Caki2 (cell line): ENCODE measurements at regions not wholly inside any gene's neighbourhood (a gene's known extent, or its start where the extent isn't known, plus 50 kb on each side); places are given as distances from the start of the nearest gene placed in this dataset.
"Not testable (repeated sequence)": the region's sequence is repeated elsewhere in the genome, so short reads cannot be mapped to it uniquely, and the experiment has no call there.

ENCODE experiments used
- DNase-seq: peaks from one replicate; pipeline ENCODE4 v3.0.0-alpha.2; 2015; ENCODE audit warnings: low read depth
- in situ Hi-C: cut with HindIII; loops from 2 replicates; pipeline ENCODE4 v1.10.0; 2016; ENCODE audit warnings: low sequenced_read_pairs, low pct_unique_long_range_greater_than_20kb, mixed read lengths

DNA sequence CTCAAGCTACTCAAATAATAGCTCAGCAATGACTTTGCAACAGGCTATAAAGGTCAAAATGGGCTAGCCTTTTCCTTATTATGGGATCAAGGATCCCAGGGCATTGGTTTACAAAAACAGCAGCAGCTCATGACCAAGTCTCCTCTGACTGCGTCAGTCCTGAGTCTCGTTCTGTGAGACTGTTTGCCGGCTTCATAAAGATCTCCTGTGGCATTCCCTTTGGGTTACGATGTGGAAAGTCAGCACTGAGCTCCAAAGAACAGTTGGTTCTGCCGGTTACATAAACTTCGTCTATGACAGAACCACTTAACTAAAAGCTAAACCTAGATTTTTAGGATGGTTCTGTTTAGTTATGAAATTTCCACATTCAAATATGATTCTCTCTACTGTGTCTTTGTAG lies 674.9 kb downstream of the ZEB2 start:
- in situ Hi-C loops: no loop called here

DNA sequence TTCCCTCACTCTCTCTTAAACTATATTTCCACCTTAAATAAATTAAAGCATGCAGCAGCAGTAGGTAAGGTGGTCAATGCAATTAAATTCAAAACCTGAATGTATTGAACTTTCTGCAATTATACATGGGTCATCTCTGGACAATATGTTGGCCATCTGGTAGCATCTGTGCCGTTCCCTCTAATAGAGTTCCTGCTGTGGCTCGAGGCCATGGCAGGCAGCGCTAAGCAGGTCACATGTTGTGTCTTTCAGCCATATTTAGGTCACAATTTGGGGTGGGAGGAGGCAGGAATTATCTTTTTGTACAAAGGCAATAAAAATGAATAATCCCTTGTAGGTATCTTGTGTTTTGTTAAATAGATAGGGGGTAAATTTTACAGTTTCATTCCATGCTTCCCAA lies 676.2 kb downstream of the ZEB2 start:
- no peak for DNase-seq
- in situ Hi-C loops: no loop called here

More for the DNA sequence above, 674.9 kb downstream of the ZEB2 start:
- no peak for DNase-seq

DNA sequence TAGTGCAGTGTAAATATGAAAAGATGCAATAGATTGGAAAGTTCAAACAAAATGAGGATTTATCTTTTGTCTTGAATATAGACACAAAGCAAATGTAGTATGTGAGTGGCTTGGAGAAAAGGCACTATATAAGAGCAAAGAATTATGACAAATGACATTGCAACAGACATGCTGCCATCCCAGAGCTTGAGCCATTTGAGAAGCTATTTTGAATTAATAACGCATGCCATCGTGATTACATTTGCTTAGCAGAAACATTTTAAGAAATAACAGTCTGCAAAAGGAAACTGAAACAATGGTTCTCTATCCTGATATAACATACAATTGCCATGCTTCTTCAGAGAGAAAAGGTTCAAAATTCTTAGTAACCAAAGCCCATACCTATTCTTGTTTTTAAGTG lies 677.1 kb downstream of the ZEB2 start:
- DNase-seq: no peak
- in situ Hi-C loops: no loop called here

DNA sequence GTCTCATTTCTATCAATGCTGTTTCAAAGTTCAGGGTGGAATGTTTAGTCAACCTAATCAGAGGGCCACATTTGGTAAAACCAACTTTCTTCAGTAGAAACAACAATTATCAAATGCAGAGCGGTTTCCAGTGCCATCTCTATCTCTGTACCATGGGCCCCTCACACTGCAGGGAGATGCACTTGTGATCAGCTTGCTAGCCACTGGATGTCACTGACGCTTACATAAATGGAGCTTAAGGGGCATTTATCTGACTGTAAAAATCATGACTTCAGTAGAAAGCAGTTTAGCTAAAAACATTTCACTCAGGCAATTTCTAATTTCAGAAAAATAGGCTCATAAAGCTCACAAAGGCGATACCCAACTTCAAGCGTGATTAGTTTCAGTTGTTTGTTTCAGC lies 678.0 kb downstream of the ZEB2 start:
- in situ Hi-C loops: no loop called here
- DNase-seq: no peak

DNA sequence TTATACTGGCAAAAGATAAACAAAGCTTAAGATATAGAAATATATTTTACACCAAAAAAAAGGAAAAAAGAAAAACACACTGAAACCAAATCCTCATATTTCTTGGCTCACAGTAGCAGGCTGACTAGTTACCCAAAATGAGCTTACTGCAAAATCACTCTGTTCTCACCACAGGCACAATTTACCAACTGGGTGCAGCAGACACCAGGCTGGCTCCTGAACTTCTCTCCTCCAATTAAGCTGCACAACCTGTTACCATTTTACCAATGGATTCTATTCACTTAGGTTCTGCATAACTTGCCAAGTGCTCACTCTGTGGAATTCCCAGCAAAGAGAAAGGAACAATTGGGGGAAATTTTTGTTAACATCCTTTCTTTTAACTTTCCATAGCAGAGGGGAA lies 679.3 kb downstream of the ZEB2 start:
- in situ Hi-C loops: no loop called here
- no peak for DNase-seq

DNA sequence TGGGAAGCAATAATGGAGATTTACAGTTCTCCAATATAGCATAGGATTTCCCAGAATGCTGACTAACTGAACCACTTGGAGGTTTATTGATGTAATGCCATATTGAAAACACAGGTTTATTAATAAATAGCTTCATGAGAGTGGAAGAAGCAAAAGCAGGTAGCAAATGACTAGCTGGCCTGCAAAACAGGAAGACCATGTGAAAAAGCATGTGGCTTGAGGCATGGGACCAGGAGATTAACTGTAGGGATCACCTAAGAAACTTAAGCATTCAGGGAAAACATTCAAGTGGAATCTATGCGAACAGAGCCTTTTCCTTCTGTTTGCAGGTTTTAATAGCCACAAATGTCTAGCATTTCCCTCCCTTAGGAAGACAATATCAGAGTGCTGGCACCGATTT lies 679.7 kb downstream of the ZEB2 start:
- in situ Hi-C loops: no loop called here

DNA sequence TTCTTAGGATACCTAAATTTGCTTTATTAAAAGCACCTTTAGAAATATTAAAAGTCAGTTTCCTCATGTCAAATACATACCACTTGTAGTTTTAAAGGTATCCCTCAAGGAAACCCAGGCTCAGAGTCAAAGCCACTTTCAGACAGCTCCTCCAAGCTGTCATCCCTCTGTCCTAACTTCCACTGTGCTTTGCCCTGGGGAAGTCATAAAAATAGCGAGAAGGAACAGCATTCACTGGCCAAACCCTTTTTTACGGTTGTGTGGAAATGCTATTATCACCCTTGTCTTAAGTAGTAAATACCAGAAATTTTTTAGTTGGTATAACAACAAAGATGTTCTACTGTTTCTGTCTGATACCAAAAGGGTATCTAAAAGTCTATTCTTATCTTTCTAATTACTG lies 680.5 kb downstream of the ZEB2 start:
- in situ Hi-C loops: no loop called here
- DNase-seq: no peak

More for the DNA sequence above, 679.7 kb downstream of the ZEB2 start:
- DNase-seq: no peak

DNA sequence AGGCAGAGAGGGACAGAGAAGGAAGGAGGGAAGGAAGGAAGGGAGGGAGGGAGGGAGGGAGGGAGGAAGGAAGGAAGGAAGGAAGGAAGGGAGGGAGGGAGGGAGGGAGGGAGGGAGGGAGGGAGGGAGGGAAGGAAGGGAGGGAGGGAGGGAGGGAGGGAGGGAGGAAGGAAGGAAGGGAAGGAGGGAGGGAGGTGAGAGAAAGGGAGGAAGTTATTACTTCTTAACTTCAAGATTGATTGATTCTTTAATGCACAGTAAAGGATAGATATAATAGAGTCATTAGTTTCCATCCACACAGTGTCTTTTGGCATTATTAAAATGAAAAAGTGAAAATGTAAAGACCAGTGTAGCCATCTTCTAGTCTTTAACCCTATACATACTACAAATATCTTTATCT lies 682.9 kb downstream of the ZEB2 start:
- in situ Hi-C loops: not testable (repeated sequence)

DNA sequence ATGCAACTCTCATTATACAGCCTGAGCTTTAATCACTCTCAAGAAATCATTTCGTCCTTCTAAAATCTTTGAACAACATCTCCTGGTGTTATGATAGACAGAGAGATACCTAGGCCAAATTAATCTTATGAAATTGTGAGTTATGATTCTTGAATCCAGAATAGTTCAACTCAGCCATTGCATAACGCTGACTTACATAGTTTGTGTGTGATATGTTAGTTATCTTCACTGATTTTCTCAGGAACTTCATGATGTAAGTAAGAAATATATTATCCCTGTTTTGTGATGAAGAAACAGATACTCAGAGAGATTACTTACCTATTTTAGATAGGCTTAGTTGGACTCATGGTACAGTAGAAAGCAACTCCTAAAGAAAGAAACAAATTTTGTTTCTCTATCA lies 684.4 kb downstream of the ZEB2 start:
- in situ Hi-C loops: no loop called here
- DNase-seq: no peak

More for the DNA sequence above, 682.9 kb downstream of the ZEB2 start:
- DNase-seq: not testable (repeated sequence)

DNA sequence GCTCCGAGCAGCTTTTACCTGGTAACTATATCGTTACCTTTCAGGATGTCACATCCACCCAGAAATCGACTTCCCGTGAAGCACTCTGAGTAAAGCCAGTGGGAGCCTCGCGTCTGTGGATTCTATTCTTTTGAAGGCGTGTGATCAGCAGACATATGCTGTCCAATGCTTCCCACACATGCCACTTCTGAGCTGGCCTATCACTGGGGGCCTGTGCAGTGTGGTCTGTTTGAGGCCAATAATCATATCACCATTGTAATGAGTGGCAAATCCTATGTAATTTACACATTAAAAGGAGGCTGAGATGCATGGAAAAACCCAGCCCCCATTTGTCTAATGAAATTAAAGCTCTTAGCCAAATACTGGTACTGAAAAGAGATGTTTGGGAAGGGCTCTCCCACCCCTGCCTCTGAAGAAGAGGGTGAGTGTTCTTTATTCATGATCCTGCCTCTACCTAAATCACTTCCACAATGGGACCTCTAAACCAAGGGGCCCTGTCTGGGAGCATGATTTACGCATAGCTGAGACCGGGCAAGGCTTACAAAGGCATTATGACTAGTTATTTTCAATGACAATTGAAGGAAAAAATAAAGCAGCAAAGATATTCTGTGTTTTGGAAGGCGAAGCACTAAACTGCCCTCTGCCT lies 686.8 kb downstream of the ZEB2 start:
- in situ Hi-C loops: no loop called here
- DNase-seq: no peak

DNA sequence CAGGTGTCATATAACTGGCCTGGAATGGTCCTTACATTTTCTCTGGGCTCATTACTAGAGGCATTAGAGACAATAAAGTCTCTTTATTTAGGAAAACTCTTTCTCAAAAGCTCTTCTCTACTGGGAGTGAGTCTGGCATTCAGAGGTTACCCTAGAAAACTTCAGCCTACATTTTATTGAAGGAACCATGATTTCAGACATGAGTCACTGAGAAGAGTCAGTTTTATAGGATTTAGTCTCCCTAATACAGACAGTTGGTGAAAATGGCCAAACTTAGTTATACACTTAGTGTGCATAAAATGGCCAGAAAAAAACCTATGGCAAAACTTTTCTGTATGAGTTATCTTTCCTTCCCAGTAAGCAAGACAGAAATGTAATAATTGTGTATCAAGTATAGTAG lies 689.4 kb downstream of the ZEB2 start:
- DNase-seq: no peak
- in situ Hi-C loops: no loop called here

DNA sequence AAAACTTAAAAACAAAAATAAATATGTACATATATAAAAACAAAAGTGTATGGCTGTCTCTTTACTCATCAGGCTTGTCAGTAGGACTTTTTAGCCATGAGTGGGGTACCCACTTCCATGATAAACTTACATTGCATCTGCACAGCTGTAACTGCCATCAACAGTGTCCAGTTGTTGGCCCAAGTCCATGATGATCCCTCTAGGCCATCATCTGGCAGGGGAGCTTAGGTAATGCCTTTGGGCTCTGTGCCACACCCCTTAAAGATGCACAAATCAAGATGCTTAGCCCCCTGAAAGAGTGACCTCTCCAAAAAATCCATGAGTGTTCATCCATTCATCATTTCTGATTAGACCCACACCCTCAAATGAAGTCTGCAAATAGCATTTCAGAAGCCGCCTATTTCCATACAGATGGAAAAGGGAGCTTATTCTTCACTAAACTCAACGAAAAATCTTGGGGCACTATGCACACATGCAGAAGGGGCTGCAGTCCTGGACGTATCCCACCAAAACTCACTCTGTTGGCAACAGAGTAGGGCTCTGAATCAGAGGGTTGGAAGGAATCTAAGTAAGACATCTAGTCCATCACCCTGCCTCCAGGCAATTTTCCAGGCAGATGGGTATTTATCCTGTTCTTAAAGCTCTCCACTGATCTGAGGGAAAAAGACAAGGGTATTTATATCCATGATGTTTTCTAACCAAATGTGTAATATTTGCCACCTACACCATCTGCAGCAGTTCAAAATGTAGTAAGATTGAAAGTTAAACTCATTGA lies 691.0 kb downstream of the ZEB2 start:
- DNase-seq: no peak
- in situ Hi-C loops: no loop called here

DNA sequence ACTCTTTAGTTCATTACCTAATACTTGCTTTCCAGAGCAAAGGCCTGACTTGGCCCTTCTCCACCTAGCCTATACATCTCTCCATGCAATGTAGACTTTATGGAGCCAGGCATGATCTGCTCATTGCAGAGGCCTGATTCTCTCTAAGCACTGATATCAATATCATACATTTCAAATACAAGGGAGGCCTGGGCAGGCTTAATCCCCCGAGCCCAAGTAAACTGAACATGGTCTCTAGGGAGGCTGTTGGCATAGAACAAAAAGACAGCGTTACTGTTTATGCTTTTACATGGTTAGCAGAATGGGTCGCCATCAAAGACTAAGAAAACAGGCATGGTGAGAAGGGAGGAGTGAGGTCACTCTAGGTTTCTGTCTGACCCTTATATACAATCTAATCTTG lies 695.1 kb downstream of the ZEB2 start:
- in situ Hi-C loops: no loop called here
- no peak for DNase-seq

DNA sequence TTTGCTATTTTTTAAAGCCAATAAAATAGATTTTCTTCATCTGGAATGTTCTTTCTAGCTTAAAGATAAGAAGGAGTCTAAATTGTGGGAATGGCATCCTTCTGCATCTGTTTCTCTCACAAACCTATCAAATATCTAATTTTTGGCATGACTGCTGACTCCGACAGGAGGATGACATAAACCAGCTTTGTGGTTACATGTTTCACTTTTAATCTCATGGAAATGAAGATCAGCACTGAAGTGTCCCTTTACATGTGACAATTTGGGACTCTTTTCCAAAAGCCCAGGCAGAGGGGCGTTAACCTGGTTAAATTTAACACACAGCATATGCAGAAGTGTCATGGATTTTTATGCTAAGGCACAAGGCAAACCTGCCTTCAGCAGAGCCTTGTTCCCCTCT lies 694.7 kb downstream of the ARHGAP15 start:
- DNase-seq: no peak
- in situ Hi-C loops: no loop called here

DNA sequence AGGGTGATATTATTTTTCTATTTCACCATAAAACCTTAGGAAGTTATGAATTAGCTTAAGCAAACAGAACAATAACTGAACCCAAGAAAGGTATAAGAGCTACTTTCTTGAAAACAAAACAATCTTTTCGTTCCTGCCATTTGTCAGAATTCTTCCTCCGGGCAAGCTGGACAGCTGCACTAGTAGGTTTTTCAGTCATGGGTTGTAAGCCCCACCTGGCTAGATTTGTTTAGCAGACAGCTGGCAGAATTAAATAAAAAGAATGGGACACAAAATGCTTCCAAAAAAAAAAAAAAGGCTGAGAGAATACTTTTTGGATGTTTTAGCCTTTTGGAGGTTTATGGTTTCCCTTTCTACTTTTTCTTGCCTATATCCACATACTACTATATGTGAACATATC lies 694.1 kb downstream of the ARHGAP15 start:
- DNase-seq: no peak
- in situ Hi-C loops: no loop called here

DNA sequence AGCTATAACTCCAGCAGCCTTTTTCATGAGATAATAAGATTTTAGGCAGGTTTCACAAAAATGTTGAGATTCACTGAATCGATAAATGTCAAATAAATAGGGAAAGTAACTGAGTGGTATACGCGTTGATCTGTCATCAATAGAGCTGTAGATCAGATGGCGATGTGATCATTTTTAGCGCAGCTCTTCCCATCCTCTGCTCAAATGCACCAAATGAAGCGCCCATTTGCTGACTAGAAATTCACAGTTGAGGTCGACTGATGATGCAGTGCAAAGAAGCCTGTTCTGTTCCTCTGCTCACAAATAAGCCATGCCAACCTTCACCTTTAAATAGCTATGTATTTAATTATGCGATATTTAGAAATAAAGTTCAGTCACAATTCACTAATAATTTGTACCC lies 693.5 kb downstream of the ARHGAP15 start:
- DNase-seq: no peak
- in situ Hi-C loops: no loop called here

DNA sequence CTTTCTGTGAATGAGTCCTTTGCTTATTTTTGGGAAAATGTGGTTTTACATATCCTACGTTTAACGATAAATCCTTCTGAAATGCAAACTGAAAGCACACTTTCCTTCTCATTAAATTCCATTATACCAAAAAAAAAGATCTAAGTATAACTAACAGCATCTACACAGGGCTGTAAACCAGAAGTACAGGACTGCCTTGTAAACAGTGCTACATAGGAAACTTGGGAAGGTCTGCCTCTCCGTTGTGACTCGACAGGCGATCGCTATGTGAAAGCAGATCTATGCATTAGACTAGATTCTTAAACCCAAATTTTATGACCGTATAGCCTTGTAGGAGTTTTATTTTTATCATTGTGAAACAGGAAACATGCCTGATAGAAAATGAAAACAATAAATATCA lies 690.5 kb downstream of the ARHGAP15 start:
- in situ Hi-C loops: no loop called here
- no peak for DNase-seq

DNA sequence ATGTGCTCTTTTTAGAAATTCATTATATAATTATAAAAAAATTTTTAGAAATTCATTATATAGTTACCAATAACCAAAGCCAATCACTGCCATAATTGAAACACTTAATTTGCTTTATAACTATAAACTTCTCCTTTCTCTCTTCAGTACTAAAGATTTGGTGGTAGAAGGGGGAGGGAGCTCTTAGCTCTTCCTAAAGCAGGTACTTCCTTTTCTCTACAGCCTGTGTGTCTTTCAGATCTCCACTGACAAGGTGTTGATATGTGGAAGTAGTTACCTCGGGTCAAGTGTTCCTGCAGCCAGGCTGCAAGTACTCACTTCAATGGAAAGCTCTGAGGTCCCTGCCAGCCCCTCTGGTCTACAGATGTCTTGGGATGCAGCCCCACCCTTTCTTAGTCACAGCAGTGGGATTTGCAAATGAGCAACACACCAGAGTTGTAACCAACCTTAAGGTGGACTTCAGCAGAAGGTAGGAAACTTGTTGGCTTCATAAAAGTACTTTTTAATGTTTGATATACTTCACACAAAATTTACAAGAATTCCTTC lies 690.0 kb downstream of the ARHGAP15 start:
- no peak for DNase-seq
- in situ Hi-C loops: no loop called here
